Jurkat, Clone E6-1 (cell line): ENCODE measurements at regions not wholly inside any gene's neighbourhood (a gene's known extent, or its start where the extent isn't known, plus 50 kb on each side); places are given as distances from the start of the nearest gene placed in this dataset.
"Not testable (repeated sequence)": the region's sequence is repeated elsewhere in the genome, so short reads cannot be mapped to it uniquely, and the experiment has no call there.

Experiments used
- DNase-seq: peaks from one replicate; pipeline ENCODE4 v3.0.0-alpha.2; 2011; ENCODE audit warnings: low read depth, low spot score
- H3K4me3 ChIP-seq: 2 replicates; pipeline ENCODE4 v1.5.1; 2011; ENCODE audit warnings: mild to moderate bottlenecking, low read length, control low read depth, moderate library complexity

DNA sequence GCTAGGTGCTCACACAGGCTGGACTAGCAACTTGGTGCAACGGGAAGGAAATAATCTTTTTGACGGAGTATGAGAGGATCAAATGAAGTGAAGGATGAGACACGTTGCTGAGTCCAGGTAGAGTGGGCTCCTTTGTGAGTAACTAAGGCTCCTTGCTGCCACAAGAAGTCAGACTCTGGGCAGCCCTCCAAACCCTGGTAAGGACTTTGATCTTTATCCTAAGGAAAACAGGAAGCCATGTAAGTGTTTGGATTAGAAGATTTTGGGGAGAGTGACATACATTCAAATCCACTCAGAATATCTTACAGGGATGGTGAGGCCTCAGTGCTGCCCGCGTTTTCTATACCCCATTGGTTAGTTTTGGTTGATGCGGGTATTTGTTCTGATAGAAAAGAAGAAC is 155.9 kb upstream of the RAG2 start:
- H3K4me3 ChIP-seq = no peak overlapping the region

DNA sequence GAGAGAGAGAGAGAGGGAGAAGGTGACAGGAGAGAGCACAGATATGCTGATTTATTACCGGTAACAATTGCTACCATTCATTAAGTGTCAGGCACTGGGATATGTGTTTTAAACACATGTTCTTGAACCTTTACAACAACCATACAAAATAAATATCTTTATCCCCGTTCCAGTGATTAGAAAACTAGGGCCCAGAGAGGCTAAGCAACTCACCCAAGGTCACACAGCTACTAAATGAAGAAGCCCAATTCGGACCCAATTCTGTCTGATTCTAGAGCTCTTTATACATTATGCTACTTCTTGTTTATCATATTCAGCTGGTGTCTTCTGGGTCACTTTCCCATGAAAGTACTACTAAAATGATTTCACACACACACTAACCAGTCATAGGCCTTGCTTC is 154.0 kb upstream of the RAG2 start:
- no peak for DNase-seq
- no peak overlapping the region for H3K4me3 ChIP-seq

More for the DNA sequence above, 155.9 kb upstream of the RAG2 start:
- no peak for DNase-seq

DNA sequence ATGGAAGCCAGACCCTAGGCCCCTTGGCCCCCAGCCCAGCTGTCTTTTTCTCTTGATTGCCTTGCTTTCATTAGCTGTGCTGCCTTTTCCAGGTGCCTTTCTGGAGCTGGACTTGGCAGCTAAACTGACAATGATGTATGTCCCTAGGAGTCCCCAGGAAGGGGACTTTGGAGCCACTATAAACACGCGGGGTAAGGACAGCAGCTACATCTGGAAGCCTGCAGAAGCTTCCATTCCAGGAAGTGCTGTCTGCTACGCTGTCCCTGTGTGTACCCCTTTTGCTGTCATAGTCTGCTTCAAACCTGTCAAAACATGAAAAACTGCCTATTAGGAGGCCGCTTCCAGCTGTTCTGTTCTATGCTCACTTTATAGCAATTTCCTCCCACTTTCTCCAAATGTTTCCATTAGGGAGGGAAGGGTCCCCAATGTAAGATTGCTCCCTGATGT is 153.3 kb upstream of the RAG2 start:
- no peak overlapping the region for H3K4me3 ChIP-seq
- no peak for DNase-seq

- H3K4me3 ChIP-seq = no peak overlapping the region
- DNase-seq = peak; percentile 50
These were observed 152.3 kb upstream of the RAG2 start for GRCh38 chr11:36750349-36750748.

- H3K4me3 ChIP-seq = no peak overlapping the region
- DNase-seq = no peak
These were observed 150.8 kb upstream of the RAG2 start for GRCh38 chr11:36748836-36749235.

DNA sequence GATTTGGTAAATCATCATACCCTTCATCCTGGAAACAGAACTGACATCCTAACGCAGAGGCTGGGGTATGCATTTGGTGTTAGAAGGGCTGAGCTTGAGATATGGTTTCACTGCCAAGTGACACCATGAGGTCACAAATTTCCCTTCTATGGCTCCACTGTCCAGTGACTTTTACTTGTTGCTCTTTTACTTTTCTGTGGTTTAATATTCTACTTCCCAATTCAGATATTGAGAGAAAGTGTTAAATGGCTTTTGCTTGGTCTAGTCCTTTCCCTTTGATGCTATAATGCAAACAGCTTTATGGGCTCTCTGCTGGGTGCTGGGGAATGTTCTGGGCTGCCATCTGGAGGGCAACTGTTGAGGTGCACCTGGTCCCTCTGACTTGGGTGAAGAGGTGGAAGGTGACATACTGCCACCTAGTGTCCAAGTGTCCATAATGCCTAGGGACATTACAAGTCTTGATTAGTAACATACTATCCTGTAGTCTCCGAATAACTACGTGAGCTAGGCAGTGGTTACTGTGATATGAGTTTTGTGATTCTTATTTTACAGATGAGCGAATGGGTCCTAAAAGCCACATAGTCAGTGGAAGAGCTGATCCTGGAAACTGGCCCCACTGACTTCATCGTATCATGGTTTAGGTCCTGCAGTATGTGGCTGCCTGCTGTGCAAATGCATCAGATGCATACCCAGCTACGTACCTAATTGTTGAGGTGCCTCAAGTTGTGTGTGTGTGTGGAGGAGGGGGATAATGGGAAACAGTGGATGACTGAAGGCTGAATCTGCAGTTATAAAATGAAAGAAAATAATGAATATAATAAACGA is 149.1 kb upstream of the RAG2 start:
- H3K4me3 ChIP-seq = no peak overlapping the region
- DNase-seq = peak; percentile 97

- peak; percentile 73 for DNase-seq
- H3K4me3 ChIP-seq = no peak overlapping the region
These were observed 146.5 kb upstream of the RAG2 start for GRCh38 chr11:36744375-36745168.

DNA sequence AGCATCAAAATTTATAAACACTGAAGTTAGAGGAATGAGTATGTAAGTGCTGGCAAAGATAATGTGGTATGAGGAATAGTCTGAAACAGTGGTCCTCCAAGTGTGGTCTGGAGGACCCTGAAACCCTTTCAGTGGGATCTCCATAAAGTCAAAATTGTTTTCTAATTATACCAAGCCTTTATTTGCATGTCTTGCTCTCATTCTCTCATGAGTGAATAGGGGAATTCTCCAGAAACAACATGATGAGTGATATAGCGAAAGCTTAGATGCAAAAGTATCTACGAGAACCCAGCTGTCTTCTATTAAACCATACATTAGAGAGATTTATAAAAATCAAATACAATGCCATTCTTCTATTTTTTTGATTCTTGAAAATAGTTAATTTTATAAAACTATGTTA is 145.0 kb upstream of the RAG2 start:
- DNase-seq = no peak
- no peak overlapping the region for H3K4me3 ChIP-seq

DNA sequence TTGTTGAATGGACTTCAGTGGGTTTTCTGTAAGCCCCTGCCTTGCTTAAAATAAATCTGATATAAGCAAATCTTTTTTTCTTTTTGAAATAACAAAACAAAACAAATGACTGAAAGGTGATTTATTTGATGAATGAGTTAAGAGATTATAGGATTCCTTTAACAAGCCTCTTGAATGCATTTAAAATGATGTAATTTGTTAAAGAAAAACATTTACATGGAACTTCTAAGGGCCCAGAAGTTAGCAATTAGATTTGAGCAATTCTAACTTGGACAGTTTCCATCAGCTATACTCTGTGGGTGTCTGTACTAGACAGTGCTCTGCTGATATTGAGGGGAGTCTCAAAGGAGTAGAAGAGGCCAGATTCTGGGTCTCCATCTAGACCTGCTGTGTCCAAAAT is 143.5 kb upstream of the RAG2 start:
- DNase-seq = no peak
- no peak overlapping the region for H3K4me3 ChIP-seq

DNA sequence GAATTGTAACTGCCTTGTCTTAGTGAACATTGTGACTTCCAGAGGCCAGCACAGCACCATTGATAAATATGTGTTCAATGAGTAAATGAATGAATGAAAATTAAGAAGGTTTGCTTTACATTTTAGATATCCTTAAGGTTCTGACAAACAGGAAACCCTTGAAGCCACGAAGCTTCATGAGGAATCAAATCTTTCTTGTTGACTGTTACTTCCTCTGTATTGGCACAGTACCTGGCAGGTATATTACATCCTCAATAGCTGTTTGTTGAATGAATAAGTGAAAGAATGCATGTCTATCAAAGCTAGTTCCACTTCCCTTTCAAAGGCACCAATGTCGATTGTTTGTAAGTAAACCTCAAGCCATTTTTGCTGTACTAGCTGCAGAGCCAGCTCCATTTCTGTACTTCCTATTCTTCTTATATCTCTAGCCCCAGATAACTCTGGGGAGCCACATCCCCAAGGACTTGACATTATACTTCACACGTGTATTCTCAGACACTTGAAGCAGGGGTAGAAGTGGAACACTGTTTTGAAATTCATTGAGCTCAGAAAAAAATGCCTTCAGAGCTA is 140.3 kb upstream of the RAG2 start:
- H3K4me3 ChIP-seq = no peak overlapping the region
- DNase-seq = no peak

GRCh38 chr11:36736103-36736502 is 138.1 kb upstream of the RAG2 start:
- H3K4me3 ChIP-seq = no peak overlapping the region

DNA sequence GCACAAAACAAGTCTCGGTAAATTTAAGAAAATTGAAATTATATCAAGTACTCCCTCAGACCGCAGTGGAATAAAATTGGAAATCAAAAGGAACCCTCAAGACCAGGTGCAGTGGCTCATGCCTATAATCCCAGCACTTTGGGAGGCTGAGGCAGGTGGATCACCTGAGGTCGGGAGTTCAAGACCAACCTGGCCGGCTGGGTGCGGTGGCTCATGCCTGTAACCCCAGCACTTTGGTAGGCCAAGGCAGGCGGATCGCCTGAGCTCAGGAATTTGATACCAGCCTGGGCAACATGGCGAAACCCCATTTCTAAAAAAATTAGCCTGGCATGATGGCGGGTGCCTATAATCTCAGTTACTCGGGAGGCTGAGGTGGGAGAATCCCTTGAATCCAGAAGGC is 135.7 kb upstream of the RAG2 start:
- not testable (repeated sequence) for H3K4me3 ChIP-seq, DNase-seq

More at GRCh38 chr11:36736103-36736502, 138.1 kb upstream of the RAG2 start:
- DNase-seq = no peak

DNA sequence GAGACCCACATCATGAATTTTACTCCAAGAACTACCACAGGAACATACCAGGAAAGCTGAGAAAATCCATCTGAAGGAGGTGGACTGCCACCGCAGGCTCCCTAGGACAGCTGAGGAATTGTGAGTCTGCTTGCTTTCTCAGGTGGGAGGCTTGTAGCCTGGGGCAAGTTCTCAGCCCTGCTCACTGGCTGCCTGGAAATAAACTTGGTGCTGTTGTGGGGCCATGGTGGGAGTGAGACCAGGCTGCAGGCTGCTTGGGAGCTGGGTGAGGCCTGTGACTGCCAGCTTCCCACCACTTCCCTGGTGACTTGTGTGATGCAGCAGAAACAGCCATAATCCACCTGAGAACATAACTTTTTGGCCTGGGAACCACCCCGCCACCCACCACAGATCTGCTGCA is 132.7 kb upstream of the RAG2 start:
- no peak for DNase-seq
- H3K4me3 ChIP-seq = no peak overlapping the region

DNA sequence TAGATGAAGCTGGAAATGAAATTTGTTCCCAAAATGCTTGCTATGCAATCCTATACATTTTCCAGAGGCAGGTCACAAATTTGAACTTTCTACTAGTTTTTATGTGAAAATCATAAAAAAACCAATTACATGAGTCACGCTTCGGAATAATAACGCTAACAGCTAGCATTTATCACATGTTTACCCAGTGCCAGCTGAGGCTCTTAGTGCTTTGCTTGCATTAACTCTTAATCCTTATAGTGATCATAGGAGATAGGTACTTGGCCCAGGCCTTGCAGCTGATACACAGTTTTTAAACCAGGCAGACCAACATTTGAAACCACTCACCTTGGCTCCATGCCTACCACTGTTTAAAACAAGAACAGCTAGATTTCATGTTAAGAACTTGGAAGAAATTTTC is 131.8 kb upstream of the RAG2 start:
- no peak overlapping the region for H3K4me3 ChIP-seq
- DNase-seq = no peak

DNA sequence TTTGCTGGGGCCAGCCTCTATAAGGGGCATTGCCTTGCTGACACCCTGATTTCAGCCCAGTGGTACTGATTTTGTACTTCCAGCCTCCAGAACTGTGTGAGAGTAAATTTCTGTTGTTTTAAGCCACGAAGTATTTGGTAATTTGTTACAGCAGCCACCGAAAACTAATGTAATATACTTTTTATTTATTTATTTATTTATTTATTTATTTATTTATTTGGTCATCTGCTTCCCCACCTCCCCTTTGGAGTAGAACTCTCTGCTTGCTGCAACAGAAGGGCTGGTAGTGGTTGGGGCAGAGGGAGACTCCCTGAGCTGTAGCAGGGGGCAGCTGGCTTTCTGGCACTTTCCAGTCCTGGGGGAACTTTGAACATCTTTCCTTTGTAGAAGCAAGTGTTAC is 128.4 kb upstream of the RAG2 start:
- H3K4me3 ChIP-seq = no peak overlapping the region
- DNase-seq = no peak

DNA sequence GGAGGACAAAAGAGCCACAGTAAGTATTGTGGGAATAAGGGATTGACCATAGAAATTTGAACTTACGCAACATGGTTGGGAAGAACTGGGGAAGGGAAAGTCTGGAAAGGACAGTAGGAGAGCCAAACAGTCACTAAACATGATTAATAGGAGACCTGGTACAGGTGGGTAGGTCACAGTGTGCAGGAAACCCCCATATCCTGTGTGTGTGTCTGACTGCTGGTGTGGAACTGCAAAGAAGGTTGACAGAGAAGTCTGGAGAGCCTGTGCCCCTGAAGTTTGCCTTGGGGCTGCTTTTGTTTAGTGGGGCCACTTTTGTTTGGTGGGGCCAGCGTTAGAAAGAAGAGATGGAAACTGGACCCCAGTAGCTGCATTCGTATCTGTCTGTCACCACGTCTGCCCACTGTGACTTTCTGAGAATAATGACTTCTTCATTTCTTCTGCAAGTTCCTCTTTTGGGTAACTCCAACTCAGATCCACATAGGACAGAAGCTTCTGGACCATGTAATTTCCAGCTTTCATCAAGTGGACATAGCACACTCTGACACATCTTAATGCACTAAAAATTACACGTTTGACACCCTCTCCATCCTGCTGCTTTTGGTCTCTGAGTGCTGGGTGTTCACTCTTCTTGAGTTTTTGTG is 126.8 kb upstream of the RAG2 start:
- no peak overlapping the region for H3K4me3 ChIP-seq
- DNase-seq = no peak

- DNase-seq = no peak
- H3K4me3 ChIP-seq = no peak overlapping the region
These were observed 124.4 kb upstream of the RAG2 start for GRCh38 chr11:36722421-36722820.

GRCh38 chr11:36719358-36720107 is 121.5 kb upstream of the RAG2 start:
- no peak overlapping the region for H3K4me3 ChIP-seq
- no peak for DNase-seq

DNA sequence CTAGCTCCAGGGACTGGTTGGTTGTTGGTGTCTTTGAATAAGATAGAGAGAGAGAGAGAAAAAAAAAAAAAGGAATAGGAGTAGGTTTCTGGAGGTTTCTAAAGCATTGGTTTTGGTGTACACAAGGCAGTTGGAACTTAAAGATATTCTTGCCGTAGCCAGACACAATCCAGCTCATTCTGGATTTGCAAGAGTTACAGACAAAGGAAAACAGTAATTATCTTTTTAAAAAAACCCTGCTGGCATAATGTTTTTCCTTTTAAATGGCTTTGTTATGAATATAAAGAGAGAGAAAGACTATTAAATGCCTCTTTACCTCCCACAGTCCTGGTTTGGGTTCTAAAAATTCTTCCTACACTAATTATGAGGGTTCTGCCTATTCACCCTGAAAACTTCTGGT is 120.4 kb upstream of the RAG2 start:
- no peak overlapping the region for H3K4me3 ChIP-seq
- DNase-seq = no peak
